ENCODE measurements at regions not wholly inside any gene's neighbourhood (a gene's known extent, or its start where the extent isn't known, plus 50 kb on each side); places are given as distances from the start of the nearest gene placed in this dataset.

- WGBS (ENCODE audit: extremely low coverage, insufficient coverage, low lambda C conversion rate) = no CpG with 5 or more reads among the region's 1 CpG
- no peak overlapping the region for H3K18ac ChIP-seq (ENCODE audit: low read length)
- no peaks in the 10 kb centered on the region for H3K4me1 ChIP-seq (ENCODE audit: control insufficient read depth, low read depth, low read length)
- H3K4ac ChIP-seq (ENCODE audit: low read depth, low read length) = no peak overlapping the region
- H4K8ac ChIP-seq (ENCODE audit: low read depth, low read length) = no peak overlapping the region
- H3K27me3 ChIP-seq (ENCODE audit: insufficient read depth, low read length, poor library complexity) = no peaks in the 10 kb centered on the region
- no peak overlapping the region for H3K56ac ChIP-seq (ENCODE audit: low read length)
- H3K4me3 ChIP-seq (ENCODE audit: low read length) = no peak overlapping the region
- no peak for DNase-seq
- H3K23ac ChIP-seq (ENCODE audit: low read length) = no peak overlapping the region
- H3K79me1 ChIP-seq (ENCODE audit: low read length) = no peaks in the 10 kb centered on the region
- H3K27ac ChIP-seq (ENCODE audit: low read depth, low read length) = no peak overlapping the region
- H4K5ac ChIP-seq (ENCODE audit: low read length) = no peak overlapping the region
- H3K79me2 ChIP-seq (ENCODE audit: control insufficient read depth, insufficient read depth, low read length) = no peaks in the 10 kb centered on the region
- no peaks in the 10 kb centered on the region for H3K36me3 ChIP-seq (ENCODE audit: control insufficient read depth, insufficient read depth, low read length)
- H2BK120ac ChIP-seq (ENCODE audit: low read depth, low read length) = no peak overlapping the region
- H2BK15ac ChIP-seq (replicated peaks; ENCODE audit: low read depth) = no peak overlapping the region
- H2AK5ac ChIP-seq (ENCODE audit: low read length) = no peak overlapping the region
- no peak overlapping the region for H2BK5ac ChIP-seq (ENCODE audit: low read length)
- H3K9ac ChIP-seq (ENCODE audit: low read length) = no peak overlapping the region
- H3K4me2 ChIP-seq (ENCODE audit: low read length) = no peak overlapping the region
These were observed 216.7 kb downstream of the RBM19 start for GRCh38 chr12:113749433-113749815.

GRCh38 chr12:113748707-113749432 is 217.3 kb downstream of the RBM19 start:
- H3K36me3 ChIP-seq (ENCODE audit: control insufficient read depth, insufficient read depth, low read length) = no peaks in the 10 kb centered on the region
- no peak overlapping the region for H4K5ac ChIP-seq (ENCODE audit: low read length)
- H3K4me3 ChIP-seq (ENCODE audit: low read length) = no peak overlapping the region
- H3K9ac ChIP-seq (ENCODE audit: low read length) = no peak overlapping the region
- no peak for DNase-seq
- no peak overlapping the region for H3K18ac ChIP-seq (ENCODE audit: low read length)
- no peak overlapping the region for H2BK5ac ChIP-seq (ENCODE audit: low read length)
- WGBS (ENCODE audit: extremely low coverage, insufficient coverage, low lambda C conversion rate) = no CpG with 5 or more reads among the region's 6 CpGs
- no peak overlapping the region for H3K4ac ChIP-seq (ENCODE audit: low read depth, low read length)
- no peaks in the 10 kb centered on the region for H3K27me3 ChIP-seq (ENCODE audit: insufficient read depth, low read length, poor library complexity)
- H3K4me1 ChIP-seq (ENCODE audit: control insufficient read depth, low read depth, low read length) = no peaks in the 10 kb centered on the region
- no peak overlapping the region for H3K27ac ChIP-seq (ENCODE audit: low read depth, low read length)
- no peaks in the 10 kb centered on the region for H3K79me2 ChIP-seq (ENCODE audit: control insufficient read depth, insufficient read depth, low read length)
- H3K4me2 ChIP-seq (ENCODE audit: low read length) = no peak overlapping the region
- H2BK120ac ChIP-seq (ENCODE audit: low read depth, low read length) = no peak overlapping the region
- H3K79me1 ChIP-seq (ENCODE audit: low read length) = no peaks in the 10 kb centered on the region
- no peak overlapping the region for H2AK5ac ChIP-seq (ENCODE audit: low read length)
- no peak overlapping the region for H4K8ac ChIP-seq (ENCODE audit: low read depth, low read length)
- H3K23ac ChIP-seq (ENCODE audit: low read length) = no peak overlapping the region
- no peak overlapping the region for H3K56ac ChIP-seq (ENCODE audit: low read length)
- no peak overlapping the region for H2BK15ac ChIP-seq (replicated peaks; ENCODE audit: low read depth)

- Histone ChIP-seq H3K9ac (ENCODE audit: low read length) (no peak overlapping the region), H2AK5ac (ENCODE audit: low read length) (no peak overlapping the region), H2BK120ac (ENCODE audit: low read depth, low read length) (no peak overlapping the region), H3K56ac (ENCODE audit: low read length) (no peak overlapping the region), H2BK15ac (replicated peaks; ENCODE audit: low read depth) (no peak overlapping the region), H3K4me3 (ENCODE audit: low read length) (no peak overlapping the region), H3K27ac (ENCODE audit: low read depth, low read length) (no peak overlapping the region), H3K23ac (ENCODE audit: low read length) (no peak overlapping the region), H3K18ac (ENCODE audit: low read length) (no peak overlapping the region), H3K4me2 (ENCODE audit: low read length) (no peak overlapping the region), H3K4ac (ENCODE audit: low read depth, low read length) (no peak overlapping the region), H4K5ac (ENCODE audit: low read length) (no peak overlapping the region), H2BK5ac (ENCODE audit: low read length) (no peak overlapping the region), H3K4me1 (ENCODE audit: control insufficient read depth, low read depth, low read length) (no peaks in the 10 kb centered on the region), H3K79me1 (ENCODE audit: low read length) (no peaks in the 10 kb centered on the region), H4K8ac (ENCODE audit: low read depth, low read length) (no peak overlapping the region), H3K79me2 (ENCODE audit: control insufficient read depth, insufficient read depth, low read length) (no peaks in the 10 kb centered on the region), H3K27me3 (ENCODE audit: insufficient read depth, low read length, poor library complexity) (no peaks in the 10 kb centered on the region), H3K36me3 (ENCODE audit: control insufficient read depth, insufficient read depth, low read length) (no peaks in the 10 kb centered on the region)
- WGBS (ENCODE audit: extremely low coverage, insufficient coverage, low lambda C conversion rate) = no CpG with 5 or more reads among the region's 5 CpGs
- peak; percentile 45 for DNase-seq
These were observed 219.1 kb downstream of the RBM19 start for GRCh38 chr12:113747017-113747416.

DNA sequence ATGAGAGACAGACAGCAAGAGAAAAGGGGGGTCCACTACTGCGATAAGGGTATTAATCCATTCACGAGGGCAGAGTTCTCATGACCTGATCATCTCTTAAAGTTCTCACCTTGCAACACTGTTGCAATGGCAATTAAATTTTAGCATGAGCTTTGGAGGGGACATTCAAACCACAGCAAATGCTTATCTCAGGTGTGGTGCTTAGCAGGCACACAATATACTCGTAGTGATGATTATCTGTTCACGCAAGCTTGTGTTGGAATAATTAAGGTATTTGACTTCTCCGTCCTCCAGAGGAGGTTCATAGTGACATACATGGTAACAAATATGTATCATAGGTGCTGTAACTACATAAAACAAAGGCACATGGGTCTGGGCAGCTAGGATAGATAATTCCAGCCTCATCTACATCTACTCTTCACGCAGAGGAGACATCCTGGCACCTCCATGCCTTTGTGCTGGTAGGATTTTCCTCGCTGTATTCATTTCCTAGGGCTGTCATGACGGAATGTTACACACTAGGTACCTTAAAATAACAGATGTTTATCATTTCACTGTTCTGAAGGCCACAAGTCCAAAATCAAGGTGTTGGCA is 221.2 kb downstream of the RBM19 start:
- H3K9ac ChIP-seq (ENCODE audit: low read length) = no peak overlapping the region
- no CpG with 5 or more reads among the region's 8 CpGs for WGBS (ENCODE audit: extremely low coverage, insufficient coverage, low lambda C conversion rate)
- H3K4me2 ChIP-seq (ENCODE audit: low read length) = no peak overlapping the region
- H3K4me1 ChIP-seq (ENCODE audit: control insufficient read depth, low read depth, low read length) = no peaks in the 10 kb centered on the region
- H2BK120ac ChIP-seq (ENCODE audit: low read depth, low read length) = no peak overlapping the region
- no peak overlapping the region for H3K4ac ChIP-seq (ENCODE audit: low read depth, low read length)
- H3K4me3 ChIP-seq (ENCODE audit: low read length) = no peak overlapping the region
- H3K79me2 ChIP-seq (ENCODE audit: control insufficient read depth, insufficient read depth, low read length) = no peaks in the 10 kb centered on the region
- no peak overlapping the region for H4K5ac ChIP-seq (ENCODE audit: low read length)
- no peaks in the 10 kb centered on the region for H3K79me1 ChIP-seq (ENCODE audit: low read length)
- H2BK5ac ChIP-seq (ENCODE audit: low read length) = no peak overlapping the region
- no peak overlapping the region for H3K18ac ChIP-seq (ENCODE audit: low read length)
- no peaks in the 10 kb centered on the region for H3K36me3 ChIP-seq (ENCODE audit: control insufficient read depth, insufficient read depth, low read length)
- no peak overlapping the region for H3K23ac ChIP-seq (ENCODE audit: low read length)
- no peak overlapping the region for H2AK5ac ChIP-seq (ENCODE audit: low read length)
- H2BK15ac ChIP-seq (replicated peaks; ENCODE audit: low read depth) = no peak overlapping the region
- no peaks in the 10 kb centered on the region for H3K27me3 ChIP-seq (ENCODE audit: insufficient read depth, low read length, poor library complexity)
- H4K8ac ChIP-seq (ENCODE audit: low read depth, low read length) = no peak overlapping the region
- no peak overlapping the region for H3K56ac ChIP-seq (ENCODE audit: low read length)
- no peak overlapping the region for H3K27ac ChIP-seq (ENCODE audit: low read depth, low read length)
- DNase-seq = no peak

GRCh38 chr12:113742801-113743200 is 223.3 kb downstream of the RBM19 start:
- no peak overlapping the region for H3K4me3 ChIP-seq (ENCODE audit: low read length)
- no peaks in the 10 kb centered on the region for H3K36me3 ChIP-seq (ENCODE audit: control insufficient read depth, insufficient read depth, low read length)
- no peak overlapping the region for H3K4me2 ChIP-seq (ENCODE audit: low read length)
- H4K8ac ChIP-seq (ENCODE audit: low read depth, low read length) = no peak overlapping the region
- H3K56ac ChIP-seq (ENCODE audit: low read length) = no peak overlapping the region
- no peaks in the 10 kb centered on the region for H3K79me1 ChIP-seq (ENCODE audit: low read length)
- no peak overlapping the region for H3K4ac ChIP-seq (ENCODE audit: low read depth, low read length)
- H3K9ac ChIP-seq (ENCODE audit: low read length) = no peak overlapping the region
- H3K79me2 ChIP-seq (ENCODE audit: control insufficient read depth, insufficient read depth, low read length) = no peaks in the 10 kb centered on the region
- no peak overlapping the region for H2BK120ac ChIP-seq (ENCODE audit: low read depth, low read length)
- no CpG with 5 or more reads among the region's 8 CpGs for WGBS (ENCODE audit: extremely low coverage, insufficient coverage, low lambda C conversion rate)
- no peak overlapping the region for H3K27ac ChIP-seq (ENCODE audit: low read depth, low read length)
- no peaks in the 10 kb centered on the region for H3K27me3 ChIP-seq (ENCODE audit: insufficient read depth, low read length, poor library complexity)
- no peaks in the 10 kb centered on the region for H3K4me1 ChIP-seq (ENCODE audit: control insufficient read depth, low read depth, low read length)
- H3K18ac ChIP-seq (ENCODE audit: low read length) = no peak overlapping the region
- H2BK15ac ChIP-seq (replicated peaks; ENCODE audit: low read depth) = no peak overlapping the region
- no peak for DNase-seq
- H2BK5ac ChIP-seq (ENCODE audit: low read length) = no peak overlapping the region
- no peak overlapping the region for H4K5ac ChIP-seq (ENCODE audit: low read length)
- H3K23ac ChIP-seq (ENCODE audit: low read length) = no peak overlapping the region
- no peak overlapping the region for H2AK5ac ChIP-seq (ENCODE audit: low read length)

- Histone ChIP-seq H3K56ac (ENCODE audit: low read length) (no peak overlapping the region), H4K5ac (ENCODE audit: low read length) (no peak overlapping the region), H3K4me1 (ENCODE audit: control insufficient read depth, low read depth, low read length) (no peaks in the 10 kb centered on the region), H3K23ac (ENCODE audit: low read length) (no peak overlapping the region), H3K27me3 (ENCODE audit: insufficient read depth, low read length, poor library complexity) (no peaks in the 10 kb centered on the region), H4K8ac (ENCODE audit: low read depth, low read length) (no peak overlapping the region), H2BK120ac (ENCODE audit: low read depth, low read length) (no peak overlapping the region), H3K9ac (ENCODE audit: low read length) (no peak overlapping the region), H3K27ac (ENCODE audit: low read depth, low read length) (no peak overlapping the region), H3K4ac (ENCODE audit: low read depth, low read length) (no peak overlapping the region), H3K36me3 (ENCODE audit: control insufficient read depth, insufficient read depth, low read length) (no peaks in the 10 kb centered on the region), H2BK5ac (ENCODE audit: low read length) (no peak overlapping the region), H3K18ac (ENCODE audit: low read length) (no peak overlapping the region), H3K79me2 (ENCODE audit: control insufficient read depth, insufficient read depth, low read length) (no peaks in the 10 kb centered on the region), H3K79me1 (ENCODE audit: low read length) (no peaks in the 10 kb centered on the region), H2AK5ac (ENCODE audit: low read length) (no peak overlapping the region), H3K4me2 (ENCODE audit: low read length) (no peak overlapping the region), H2BK15ac (replicated peaks; ENCODE audit: low read depth) (no peak overlapping the region), H3K4me3 (ENCODE audit: low read length) (no peak overlapping the region)
- DNase-seq = no peak
- WGBS (ENCODE audit: extremely low coverage, insufficient coverage, low lambda C conversion rate) = no CpG with 5 or more reads among the region's 1 CpG
These were observed 225.4 kb downstream of the RBM19 start for GRCh38 chr12:113740699-113741098.
